ENCODE measurements at regions not wholly inside any gene's neighbourhood (a gene's known extent, or its start where the extent isn't known, plus 50 kb on each side); places are given as distances from the start of the nearest gene placed in this dataset.

DNA sequence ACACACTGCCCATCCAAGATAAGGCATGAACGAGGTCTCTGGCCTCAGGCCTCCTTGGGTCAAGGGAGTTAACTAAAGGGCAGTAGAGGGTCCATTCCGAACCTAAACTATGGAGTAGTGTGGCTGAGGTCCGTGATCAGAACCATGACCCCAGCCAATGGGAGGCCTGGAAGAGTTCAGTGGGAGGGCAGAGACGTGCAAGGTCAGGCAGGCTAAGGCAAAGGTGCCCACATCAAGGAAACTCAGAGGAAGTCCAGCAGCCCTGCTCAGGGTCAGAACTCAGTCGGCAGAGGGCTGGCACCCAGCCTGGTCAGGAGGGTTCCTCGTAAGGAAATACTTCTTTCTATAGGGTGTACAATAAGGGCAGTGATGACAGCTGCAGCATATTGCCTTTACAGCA is 152.2 kb downstream of the SOD2 start:
- TF ChIP-seq TAF1 (IDR thresholded peaks at IDR 0.05; ENCODE audit: borderline replicate concordance, low read depth, low read length) (no peak), POLR2AphosphoS5 (IDR thresholded peaks at IDR 0.05; ENCODE audit: low read depth, low read length) (no peak), POLR2A (IDR thresholded peaks at IDR 0.05; ENCODE audit: low read depth, low read length) (no peak)
